ENCODE measurements at regions not wholly inside any gene's neighbourhood (a gene's known extent, or its start where the extent isn't known, plus 50 kb on each side); places are given as distances from the start of the nearest gene placed in this dataset.
A peak's percentile ranks its signal among the peaks of the same experiment; 100 is the strongest.
"Not testable (repeated sequence)": the region's sequence is repeated elsewhere in the genome, so short reads cannot be mapped to it uniquely, and the experiment has no call there.

DNA sequence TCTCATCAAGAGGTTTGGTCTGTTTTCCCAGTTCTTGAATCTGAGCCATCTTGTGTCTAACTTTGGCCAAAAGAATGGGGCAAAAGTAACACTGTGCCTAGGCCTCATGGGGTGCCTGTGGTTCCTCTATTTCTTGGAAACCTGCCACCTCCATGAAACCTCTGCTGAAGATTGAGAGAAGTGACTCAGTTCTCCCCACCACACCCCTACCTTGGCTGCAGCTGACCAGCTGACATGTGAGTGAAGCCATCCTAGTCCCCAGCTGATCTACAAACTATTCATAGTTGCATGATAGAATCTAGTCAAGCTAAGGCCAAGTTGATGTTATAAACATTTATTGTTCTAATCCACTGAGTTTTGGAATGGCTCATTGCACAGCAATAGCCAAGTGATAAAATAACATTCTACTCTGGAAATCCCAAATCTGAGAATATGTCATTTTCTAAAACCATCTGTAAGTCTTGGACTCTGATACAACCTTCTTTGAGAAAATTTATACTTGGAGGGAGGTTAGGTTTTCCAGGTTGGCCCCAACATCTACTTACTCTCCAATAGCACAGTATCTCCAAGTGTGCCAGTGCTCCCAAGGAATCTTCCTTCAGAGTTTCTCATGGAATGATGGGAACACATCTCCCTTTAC, 107.0 kb upstream of the SMLR1 start:
- no peak for DNase-seq

DNA sequence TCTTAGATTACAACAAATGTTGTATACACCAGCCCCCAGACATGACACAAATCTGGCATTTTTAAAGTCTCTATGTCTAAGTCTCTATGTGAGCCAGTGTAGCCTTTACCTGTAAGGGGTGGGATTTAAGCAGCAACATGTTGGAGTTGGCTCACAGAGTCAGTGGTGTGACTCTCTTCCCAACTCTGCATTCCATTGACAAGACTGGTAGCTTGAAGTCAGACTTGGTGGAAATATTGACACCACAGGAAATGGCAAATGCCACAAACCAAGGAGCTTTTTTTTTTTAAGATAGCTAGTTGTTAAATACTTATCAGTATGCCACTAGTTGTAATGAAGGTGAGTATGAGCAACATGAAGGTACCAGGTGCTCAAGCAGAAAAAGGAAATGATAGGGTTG, 103.1 kb upstream of the SMLR1 start:
- no peak for DNase-seq

DNA sequence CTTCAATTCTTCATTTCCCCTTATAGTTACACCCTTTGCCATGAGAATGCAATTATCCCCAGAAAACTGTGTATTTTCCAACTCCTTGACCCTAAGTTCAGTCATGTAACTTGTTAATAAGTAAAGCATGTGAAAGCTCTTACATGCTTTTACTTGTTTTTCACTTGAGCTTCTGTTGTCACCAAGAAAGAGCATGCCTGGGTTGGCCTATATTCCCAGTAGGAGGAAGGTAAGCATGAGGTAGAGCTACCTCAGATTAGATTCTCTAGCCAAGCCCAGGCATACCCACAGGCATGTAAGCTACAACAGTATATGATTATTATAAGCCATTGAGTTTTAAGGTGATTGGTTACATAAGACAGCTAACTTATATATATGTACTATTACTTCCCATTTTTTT, 101.7 kb upstream of the SMLR1 start:
- DNase-seq = no peak

DNA sequence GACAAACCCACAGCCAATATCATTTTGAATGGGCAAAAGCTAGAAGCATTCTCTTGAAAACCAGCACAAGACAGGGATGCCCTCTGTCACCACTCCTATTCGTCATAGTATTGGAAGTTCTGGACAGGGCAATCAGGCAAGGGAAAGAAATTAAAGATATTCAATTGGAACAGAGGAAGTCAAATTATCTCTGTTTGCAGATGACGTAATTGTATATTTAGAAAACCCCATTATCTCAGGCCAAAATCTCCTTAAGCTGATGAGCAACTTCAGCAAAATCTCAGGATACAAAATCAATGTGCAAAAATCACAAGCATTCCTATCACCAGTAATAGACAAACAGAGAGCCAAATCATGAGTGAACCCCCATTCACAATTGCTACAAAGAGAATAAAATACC, 99.1 kb upstream of the SMLR1 start:
- DNase-seq = not testable (repeated sequence)

- DNase-seq = no peak
These were observed 96.6 kb upstream of the SMLR1 start for GRCh38 chr6:130730600-130730999.

- DNase-seq = no peak
These were observed 93.0 kb upstream of the SMLR1 start for GRCh38 chr6:130734161-130734560.

- no peak for DNase-seq
These were observed 86.9 kb upstream of the SMLR1 start for GRCh38 chr6:130740308-130740707.

DNA sequence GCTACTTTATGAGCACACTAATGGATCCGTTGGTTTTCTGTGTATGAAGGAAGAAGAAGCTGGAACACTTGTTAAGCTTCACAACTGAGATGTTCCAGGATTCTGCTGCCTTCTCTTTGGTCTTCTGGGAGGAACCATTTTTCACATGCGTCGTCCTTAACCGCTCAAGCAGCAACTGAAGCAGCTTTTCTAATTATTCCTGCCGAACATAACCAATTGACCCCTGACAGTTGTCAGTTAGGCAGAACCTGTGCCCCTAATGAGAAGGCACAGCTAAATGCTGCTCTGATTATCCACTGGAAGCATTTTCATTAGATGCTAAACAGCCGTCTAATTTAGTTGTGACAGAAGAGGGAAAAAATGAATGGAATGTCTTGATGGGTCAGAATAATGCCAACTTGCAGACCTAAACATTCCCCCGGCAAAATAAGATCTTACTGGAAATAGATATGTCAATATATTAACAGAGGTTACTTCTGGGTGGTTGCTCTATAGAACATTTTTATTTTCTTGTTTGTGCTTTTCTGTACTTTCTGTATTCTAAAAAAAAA, 85.0 kb upstream of the SMLR1 start:
- peak; percentile 44 for DNase-seq

DNA sequence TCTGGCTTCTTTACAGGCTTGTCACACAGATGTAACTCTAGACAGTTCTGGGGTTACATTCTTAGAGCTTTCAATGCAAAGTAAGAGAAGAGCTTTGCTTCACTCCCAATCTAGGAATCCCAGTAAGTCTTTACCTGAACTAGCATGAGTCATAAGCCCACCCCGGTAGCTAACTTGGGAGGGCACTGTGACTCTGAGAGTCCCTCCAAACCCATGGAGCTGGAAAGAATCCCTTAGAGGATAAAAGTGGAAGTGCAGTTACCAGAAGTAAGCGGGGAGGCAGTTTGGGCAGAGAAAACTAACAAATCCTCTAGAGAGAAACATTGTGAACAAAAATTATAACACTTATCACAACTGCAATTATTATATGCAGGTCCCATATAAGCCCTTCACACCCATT, 84.0 kb upstream of the SMLR1 start:
- DNase-seq = no peak

GRCh38 chr6:130744576-130745366, 82.4 kb upstream of the SMLR1 start:
- peak; percentile 26 for DNase-seq

- DNase-seq = no peak
These were observed 79.2 kb upstream of the SMLR1 start for GRCh38 chr6:130748041-130748440.

GRCh38 chr6:130749402-130749801, 77.8 kb upstream of the SMLR1 start:
- no peak for DNase-seq

DNA sequence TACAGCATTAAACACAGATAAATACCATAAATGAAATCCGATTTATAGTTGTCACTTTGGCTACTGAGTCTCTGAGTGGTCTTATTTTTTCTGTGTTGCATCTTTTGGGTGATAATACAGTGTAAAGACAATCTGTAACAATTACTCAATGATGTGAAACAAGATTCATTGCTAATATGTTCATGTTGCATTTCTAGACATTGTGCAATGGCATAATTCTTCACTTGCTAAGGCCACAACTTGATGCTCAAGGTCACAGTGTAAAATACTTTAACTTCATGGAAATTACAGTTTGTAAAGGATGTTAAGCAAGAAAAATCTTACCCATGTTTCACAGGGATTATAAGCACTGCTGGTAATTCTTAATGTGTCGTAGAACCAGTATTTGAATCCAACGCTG, 74.9 kb upstream of the SMLR1 start:
- DNase-seq = peak; percentile 42

DNA sequence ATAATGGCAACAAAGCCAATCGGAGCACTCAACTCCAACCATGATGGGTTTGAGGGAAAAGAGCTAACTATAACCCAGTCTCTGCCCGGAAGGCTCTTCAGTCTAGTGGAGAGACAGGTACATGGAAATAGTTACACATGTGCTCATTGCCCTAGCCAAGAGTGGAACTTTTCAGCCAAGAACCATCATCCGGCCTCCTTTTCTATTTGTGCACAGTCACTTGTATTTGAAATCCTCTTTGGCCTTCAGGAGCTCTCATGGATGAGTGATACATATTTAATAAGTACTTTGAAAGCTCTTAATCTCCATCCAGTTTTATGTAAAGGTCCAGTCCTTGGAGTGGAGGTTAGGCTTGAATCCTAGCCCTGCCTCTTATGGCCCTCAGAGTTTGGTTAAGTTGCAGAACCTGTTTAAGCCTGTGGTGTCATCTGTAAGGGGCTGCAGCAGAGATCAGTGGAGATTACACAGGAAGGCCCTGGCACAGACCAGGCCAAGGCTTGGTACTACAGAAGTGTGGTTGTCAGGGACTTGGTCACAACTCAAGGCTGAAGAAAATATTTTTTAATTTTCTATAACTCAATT, 72.3 kb upstream of the SMLR1 start:
- no peak for DNase-seq

DNA sequence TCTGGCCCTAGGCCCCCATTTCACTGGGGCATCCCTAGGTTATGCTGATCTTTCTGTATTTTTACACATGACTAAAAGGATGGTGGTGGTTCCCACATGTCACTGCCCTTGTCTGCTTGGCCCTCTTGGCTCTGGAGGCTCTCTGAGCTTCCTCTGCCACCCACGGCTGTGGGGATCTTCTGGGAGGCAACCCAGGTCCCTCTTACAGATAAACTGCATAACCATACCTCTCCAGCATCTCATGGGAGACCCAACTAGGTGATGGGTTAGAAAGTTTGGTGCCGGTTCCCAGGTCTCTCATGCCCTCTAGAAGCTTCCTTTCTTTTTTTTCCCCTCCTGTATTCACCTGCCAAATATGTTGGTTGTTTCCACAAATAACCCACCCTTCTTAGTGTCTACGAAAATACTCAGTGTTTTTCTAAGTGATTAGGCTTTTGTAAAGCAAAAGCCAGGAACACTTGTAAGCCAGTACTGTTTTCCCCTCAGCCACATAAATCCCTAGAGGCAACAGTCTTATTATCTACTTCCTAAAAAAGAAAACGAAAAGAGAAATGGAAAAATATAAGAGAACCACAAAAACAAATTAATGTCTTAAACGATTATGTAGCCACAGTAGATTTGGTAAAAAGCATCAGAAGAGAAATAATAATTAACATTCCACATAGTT, 71.7 kb upstream of the SMLR1 start:
- no peak for DNase-seq

DNA sequence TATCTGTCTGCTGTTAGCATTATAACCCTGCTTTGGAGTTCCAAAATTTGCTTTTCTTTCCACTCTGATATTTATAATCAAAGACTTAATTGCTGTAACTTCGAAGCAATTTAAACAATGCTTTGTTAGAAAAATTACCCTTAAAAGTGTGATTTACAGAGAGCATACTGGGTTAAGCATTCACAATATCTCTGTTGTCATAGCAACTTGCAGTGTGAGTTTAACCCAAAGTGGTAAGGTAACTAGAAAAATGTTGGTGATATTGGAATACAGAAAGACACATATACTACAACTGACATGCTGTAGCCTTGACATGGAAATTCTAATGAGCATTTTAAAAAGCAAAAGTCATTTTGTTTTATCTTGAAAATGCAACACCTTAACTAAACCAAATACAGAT, 70.4 kb upstream of the SMLR1 start:
- DNase-seq = no peak

DNA sequence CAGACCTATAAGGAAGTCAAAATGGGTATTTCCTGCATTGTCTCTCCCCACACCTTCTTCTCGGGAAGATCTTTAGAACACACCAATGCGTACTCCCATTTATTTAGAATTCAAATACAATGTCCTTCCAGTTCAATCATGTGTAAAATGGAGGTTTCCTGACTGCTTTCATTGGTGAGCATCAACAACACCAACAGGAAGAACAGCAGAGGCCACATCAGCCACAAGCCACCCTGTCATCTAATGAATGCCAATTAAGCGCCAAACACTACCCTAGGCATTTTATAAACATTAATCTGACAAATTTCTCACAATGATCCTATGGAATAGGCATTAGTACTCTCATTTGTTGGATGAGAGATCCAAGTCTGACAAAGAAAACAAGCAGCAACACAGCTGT, 68.4 kb upstream of the SMLR1 start:
- DNase-seq = no peak

DNA sequence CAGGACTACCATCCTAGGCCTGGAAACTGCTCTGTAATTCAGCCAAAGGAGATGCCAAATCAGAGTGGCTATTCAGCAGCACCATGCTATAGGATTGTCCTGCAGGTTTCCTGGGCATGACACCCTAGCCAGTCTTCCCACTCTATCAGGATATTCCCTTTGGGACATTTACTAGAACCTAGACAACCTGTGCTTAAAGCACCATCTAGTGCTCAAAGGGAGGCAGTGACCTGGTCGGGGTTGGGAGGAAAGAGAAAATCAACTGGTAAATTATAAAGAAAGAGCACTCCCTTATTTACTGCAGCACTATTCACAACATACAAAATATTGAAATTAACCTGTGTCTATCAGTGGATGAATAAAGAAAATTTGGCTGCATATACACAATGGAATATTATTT, 67.2 kb upstream of the SMLR1 start:
- peak; percentile 51 for DNase-seq

- no peak for DNase-seq
These were observed 65.9 kb upstream of the SMLR1 start for GRCh38 chr6:130761286-130761685.

GRCh38 chr6:130765181-130765727, 62.0 kb upstream of the SMLR1 start:
- DNase-seq = no peak

GRCh38 chr6:130766239-130767144, 60.7 kb upstream of the SMLR1 start:
- DNase-seq = no peak

- DNase-seq = peak; percentile 9
These were observed 57.3 kb upstream of the SMLR1 start for GRCh38 chr6:130769861-130770260.

All from fibroblast of upper back skin (primary cell).